ENCODE measurements at regions not wholly inside any gene's neighbourhood (a gene's known extent, or its start where the extent isn't known, plus 50 kb on each side); places are given as distances from the start of the nearest gene placed in this dataset.

DNA sequence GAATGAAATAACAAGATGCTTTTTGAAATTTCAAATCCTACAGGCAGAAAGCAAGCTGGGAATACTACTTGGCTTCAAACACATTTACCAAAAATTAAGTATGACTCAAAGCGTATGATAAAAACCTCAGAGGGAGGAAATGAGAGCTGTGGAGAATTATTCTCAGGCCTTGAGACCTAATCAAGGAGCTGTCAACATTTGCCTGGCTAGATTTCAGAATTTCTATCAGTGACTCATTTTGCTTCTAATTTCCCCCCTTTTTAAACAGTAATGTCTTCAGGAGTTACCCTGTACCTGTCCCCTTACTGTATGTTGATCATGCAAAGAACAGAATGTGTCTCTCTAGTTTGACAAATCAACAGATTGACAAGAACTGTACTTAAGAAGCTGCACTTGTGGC is 1324.5 kb upstream of the DDX18 start:
- Histone ChIP-seq H3K9me3 (peaks cover 0 to 6% of the 10 kb centered on the region in 2 donors), H3K4me1 (no peaks in the 10 kb centered on the region), H3K36me3 (no peaks in the 10 kb centered on the region), H3K27ac (no peak overlapping the region), H3K27me3 (no peaks in the 10 kb centered on the region), H3K4me3 (no peak overlapping the region)
- intact Hi-C loops (cut with DNase I; ENCODE audit: low total_unique reads), result no loop called here
- DNase-seq, result no peak
- in situ Hi-C loops (cut with MboI; ENCODE audit: low pct_ligation_motif_present in 1 of 4, low pct_unique_long_range_greater_than_20kb in 1 of 4, low sequenced_read_pairs in 3 of 4), result no loop called here
- WGBS, 2 donors (ENCODE audit: low coverage in 1 of 2), result 71 to 83% methylated on average over 1 of the region's 1 CpG
- TF ChIP-seq POLR2A (IDR thresholded peaks at IDR 0.05), result no peak
- TF ChIP-seq, protein P1, sequence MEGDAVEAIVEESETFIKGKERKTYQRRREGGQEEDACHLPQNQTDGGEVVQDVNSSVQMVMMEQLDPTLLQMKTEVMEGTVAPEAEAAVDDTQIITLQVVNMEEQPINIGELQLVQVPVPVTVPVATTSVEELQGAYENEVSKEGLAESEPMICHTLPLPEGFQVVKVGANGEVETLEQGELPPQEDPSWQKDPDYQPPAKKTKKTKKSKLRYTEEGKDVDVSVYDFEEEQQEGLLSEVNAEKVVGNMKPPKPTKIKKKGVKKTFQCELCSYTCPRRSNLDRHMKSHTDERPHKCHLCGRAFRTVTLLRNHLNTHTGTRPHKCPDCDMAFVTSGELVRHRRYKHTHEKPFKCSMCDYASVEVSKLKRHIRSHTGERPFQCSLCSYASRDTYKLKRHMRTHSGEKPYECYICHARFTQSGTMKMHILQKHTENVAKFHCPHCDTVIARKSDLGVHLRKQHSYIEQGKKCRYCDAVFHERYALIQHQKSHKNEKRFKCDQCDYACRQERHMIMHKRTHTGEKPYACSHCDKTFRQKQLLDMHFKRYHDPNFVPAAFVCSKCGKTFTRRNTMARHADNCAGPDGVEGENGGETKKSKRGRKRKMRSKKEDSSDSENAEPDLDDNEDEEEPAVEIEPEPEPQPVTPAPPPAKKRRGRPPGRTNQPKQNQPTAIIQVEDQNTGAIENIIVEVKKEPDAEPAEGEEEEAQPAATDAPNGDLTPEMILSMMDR (IDR thresholded peaks at IDR 0.05), result no peak
- TF ChIP-seq POLR2AphosphoS5 (IDR thresholded peaks at IDR 0.05), result no peak

DNA sequence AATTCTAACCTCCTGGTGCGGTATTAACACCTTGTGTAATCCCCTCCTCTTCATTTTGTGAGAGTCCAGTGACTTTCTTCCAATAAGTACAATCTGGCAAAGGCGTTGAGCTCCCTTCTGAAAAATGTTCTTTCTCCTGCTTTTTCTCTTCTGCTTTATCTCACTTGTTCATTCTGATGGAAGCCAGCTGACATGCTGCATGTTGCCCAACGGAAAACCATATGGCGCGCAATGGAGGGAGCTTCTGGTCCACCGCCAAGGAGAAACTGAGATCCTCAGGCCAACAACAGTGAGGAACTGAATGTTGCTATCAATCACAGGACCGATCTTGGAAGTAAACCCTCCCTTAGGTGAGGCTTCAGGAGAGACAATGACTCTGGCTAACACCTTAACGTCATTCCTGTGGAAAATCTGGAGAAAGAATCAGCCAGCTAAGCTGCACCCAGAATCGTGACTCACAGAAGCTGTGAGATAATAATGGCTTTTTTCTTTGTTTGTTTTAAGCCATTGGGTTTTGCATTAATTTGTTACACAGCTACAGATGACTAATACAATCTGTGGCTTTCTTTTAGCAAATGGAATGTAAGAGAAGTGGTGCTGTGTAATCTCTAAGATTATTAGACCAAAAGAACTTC is 1323.9 kb upstream of the DDX18 start:
- no peaks in the 10 kb centered on the region for H3K4me1 ChIP-seq
- intact Hi-C loops (cut with DNase I; ENCODE audit: low total_unique reads), result no loop called here
- DNase-seq, result no peak
- 75 to 82% methylated on average over 9 of the region's 9 CpGs for WGBS, 2 donors (ENCODE audit: low coverage in 1 of 2)
- H3K27me3 ChIP-seq, result no peaks in the 10 kb centered on the region
- no peak overlapping the region for H3K4me3 ChIP-seq
- H3K9me3 ChIP-seq, result peaks cover 0 to 5% of the 10 kb centered on the region in 2 donors
- TF ChIP-seq, protein P1 (IDR thresholded peaks at IDR 0.05), result no peak
- no peak for TF ChIP-seq POLR2A (IDR thresholded peaks at IDR 0.05)
- TF ChIP-seq EP300 (IDR thresholded peaks at IDR 0.05; ENCODE audit: low read depth), result no peak
- no peak for TF ChIP-seq POLR2AphosphoS5 (IDR thresholded peaks at IDR 0.05)
- no peak overlapping the region for H3K27ac ChIP-seq
- in situ Hi-C loops (cut with MboI; ENCODE audit: low pct_ligation_motif_present in 1 of 4, low pct_unique_long_range_greater_than_20kb in 1 of 4, low sequenced_read_pairs in 3 of 4), result no loop called here
- no peaks in the 10 kb centered on the region for H3K36me3 ChIP-seq

DNA sequence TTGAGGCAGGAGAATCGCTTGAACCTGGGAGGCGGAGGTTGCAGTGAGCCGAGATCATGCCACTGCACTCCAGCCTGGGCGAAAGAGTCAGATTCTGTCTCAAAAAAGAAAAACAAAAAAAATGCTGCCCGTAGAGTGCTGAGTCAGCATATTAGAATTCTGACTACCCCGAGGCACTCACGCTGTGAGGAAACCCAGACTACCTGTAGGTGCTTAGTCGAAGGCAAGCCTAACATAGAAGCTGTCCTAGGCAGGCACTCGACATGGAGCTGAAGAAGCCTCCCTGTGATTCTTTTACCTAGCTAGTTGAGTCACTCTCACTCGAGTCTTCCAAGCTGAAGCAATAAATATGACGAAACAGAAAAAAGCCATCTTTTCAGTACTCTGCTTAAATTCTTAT is 1323.2 kb upstream of the DDX18 start:
- intact Hi-C loops (cut with DNase I; ENCODE audit: low total_unique reads) (no loop called here), in situ Hi-C loops (cut with MboI; ENCODE audit: low pct_ligation_motif_present in 1 of 4, low pct_unique_long_range_greater_than_20kb in 1 of 4, low sequenced_read_pairs in 3 of 4) (no loop called here)
- H3K4me3 ChIP-seq, result no peak overlapping the region
- TF ChIP-seq, protein P1 (IDR thresholded peaks at IDR 0.05), result no peak
- TF ChIP-seq POLR2AphosphoS5 (IDR thresholded peaks at IDR 0.05), result no peak
- TF ChIP-seq POLR2A (IDR thresholded peaks at IDR 0.05), result no peak
- no peak for TF ChIP-seq EP300 (IDR thresholded peaks at IDR 0.05; ENCODE audit: low read depth)
- no peaks in the 10 kb centered on the region for H3K4me1 ChIP-seq
- 59 to 88% methylated on average over 6 to 11 of the region's 11 CpGs for WGBS, 2 donors (ENCODE audit: low coverage in 1 of 2)
- H3K9me3 ChIP-seq, result no peaks in the 10 kb centered on the region
- no peak overlapping the region for H3K27ac ChIP-seq
- H3K27me3 ChIP-seq, result no peaks in the 10 kb centered on the region
- H3K36me3 ChIP-seq, result no peaks in the 10 kb centered on the region
- no peak for DNase-seq

DNA sequence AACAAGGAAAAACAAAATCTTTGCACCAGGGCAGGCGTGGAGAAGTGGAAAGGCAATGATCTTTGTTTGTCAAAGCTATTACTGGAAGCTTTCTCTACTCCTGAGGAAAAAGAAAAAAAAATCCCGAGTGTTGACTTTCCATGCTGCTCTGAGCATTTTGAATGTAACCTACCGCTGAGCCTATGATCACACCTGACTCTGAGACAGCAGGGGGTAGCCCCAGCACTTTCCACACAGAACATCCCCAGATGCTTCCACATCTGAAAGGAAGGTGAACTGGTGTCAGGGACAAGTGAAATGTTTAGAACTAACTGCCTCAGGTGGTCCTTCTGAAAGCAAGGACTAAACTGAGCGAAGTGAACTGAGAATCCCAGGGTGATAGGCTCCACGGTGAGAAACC is 1315.1 kb upstream of the DDX18 start:
- Histone ChIP-seq H3K4me1 (no peaks in the 10 kb centered on the region), H3K36me3 (no peaks in the 10 kb centered on the region), H3K27ac (no peak overlapping the region), H3K27me3 (no peaks in the 10 kb centered on the region), H3K4me3 (no peak overlapping the region), H3K9me3 (no peaks in the 10 kb centered on the region)
- intact Hi-C loops (cut with DNase I; ENCODE audit: low total_unique reads), result no loop called here
- 38 to 45% methylated on average over 5 of the region's 5 CpGs for WGBS, 2 donors (ENCODE audit: low coverage in 1 of 2)
- TF ChIP-seq POLR2A (IDR thresholded peaks at IDR 0.05), result no peak
- no peak for TF ChIP-seq POLR2AphosphoS5 (IDR thresholded peaks at IDR 0.05)
- TF ChIP-seq, protein P1 (IDR thresholded peaks at IDR 0.05), result no peak
- no peak for TF ChIP-seq EP300 (IDR thresholded peaks at IDR 0.05; ENCODE audit: low read depth)
- no peak for DNase-seq
- in situ Hi-C loops (cut with MboI; ENCODE audit: low pct_ligation_motif_present in 1 of 4, low pct_unique_long_range_greater_than_20kb in 1 of 4, low sequenced_read_pairs in 3 of 4), result no loop called here

All from transverse colon (tissue), 4 donors.